Naive thymus-derived CD8-positive, alpha-beta T cell (primary cell): ENCODE measurements at regions not wholly inside any gene's neighbourhood (a gene's known extent, or its start where the extent isn't known, plus 50 kb on each side); places are given as distances from the start of the nearest gene placed in this dataset.
A peak's percentile ranks its signal among the peaks of the same experiment; 100 is the strongest.
"Not testable (repeated sequence)": the region's sequence is repeated elsewhere in the genome, so short reads cannot be mapped to it uniquely, and the experiment has no call there.

Experiments used
- ATAC-seq, 2 donors: fragments of 150-1000 bp; cut with Tn5 transposase in 1 of 2; sonication (Bioruptor Pico), chemical (Tn5 transposase) in 1 of 2; 1 replicate in 1 of 2; 2 replicates in 1 of 2; pipeline ENCODE4 v1.10.0; 2021; ENCODE audit warnings: mild to moderate bottlenecking in 2 of 2, moderate library complexity in 2 of 2
- POLR2A ChIA-PET: fragments of 350-600 bp; sonication (Branson Sonifier 250); formaldehyde crosslinking; loops from one replicate; lab custom pipeline; 2021; ENCODE audit warnings: antibody characterized with exemption; lab: Charles Lee
- DNase-seq, 10 donors: peaks; one replicate each; pipeline versions ENCODE4 v3.0.0 to v3.0.0-alpha.2; 2020 to 2022
- H3K27ac Mint-ChIP-seq, 10 donors: one replicate each; pipeline ENCODE4 v1.8.0; 2020 to 2022; ENCODE audit warnings: mild to moderate bottlenecking in 10 of 10, mixed read lengths in 10 of 10, moderate library complexity in 4 of 10, inconsistent platforms in 1 of 10
- H3K27me3 Mint-ChIP-seq, 5 donors: one replicate each; pipeline ENCODE4 v1.8.0; 2021 to 2022; ENCODE audit warnings: mixed read lengths in 5 of 5
- H3K36me3 Mint-ChIP-seq, 3 donors: one replicate each; pipeline ENCODE4 v1.8.0; 2020 to 2022; ENCODE audit warnings: mixed read lengths in 3 of 3, mild to moderate bottlenecking in 2 of 3, inconsistent platforms in 1 of 3
- H3K4me1 Mint-ChIP-seq, 4 donors: one replicate each; pipeline ENCODE4 v1.8.0; 2021 to 2022; ENCODE audit warnings: mixed read lengths in 4 of 4
- H3K4me3 Mint-ChIP-seq, 10 donors: one replicate each; pipeline ENCODE4 v1.8.0; 2020 to 2022; ENCODE audit warnings: mild to moderate bottlenecking in 10 of 10, mixed read lengths in 10 of 10, moderate library complexity in 6 of 10, inconsistent platforms in 1 of 10
- H3K9me3 Mint-ChIP-seq, 9 donors: one replicate each; pipeline ENCODE4 v1.8.0; 2020 to 2022; ENCODE audit warnings: mixed read lengths in 9 of 9, mild to moderate bottlenecking in 3 of 9, inconsistent platforms in 1 of 9, moderate library complexity in 1 of 9

DNA sequence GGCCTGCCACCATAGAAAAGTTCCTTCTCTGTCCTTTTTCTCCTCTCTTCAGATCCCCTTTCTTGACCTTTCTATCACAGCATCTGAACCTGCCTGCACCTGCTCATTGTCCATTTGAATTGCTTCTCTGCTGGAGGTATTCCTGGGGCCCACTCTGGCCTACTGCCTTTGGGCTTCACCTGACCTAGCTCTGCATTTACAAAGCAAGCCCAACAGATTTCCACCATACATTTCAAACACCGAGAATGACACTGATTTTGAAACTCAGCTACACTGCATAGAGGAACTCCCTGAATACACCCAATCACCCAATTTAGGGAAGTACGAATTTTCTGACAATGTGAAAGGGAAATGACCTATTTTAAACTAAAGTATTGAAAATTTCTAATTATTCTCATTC lies 284.5 kb upstream of the USP25 start:
- Mint-ChIP-seq H3K9me3 (peaks cover 1 to 19% (median 13%) of the 10 kb centered on the region in 9 donors), H3K27me3 (no peaks in the 10 kb centered on the region), H3K27ac (no peak overlapping the region), H3K4me3 (no peak overlapping the region), H3K36me3 (peaks cover 0 to 9% (median 0%) of the 10 kb centered on the region in 3 donors), H3K4me1 (peaks cover 2 to 21% (median 5%) of the 10 kb centered on the region in 4 donors)
- DNase-seq (no peak), ATAC-seq (no peak)
- POLR2A ChIA-PET, result no interaction called here

GRCh38 chr21:15446223-15446622 lies 283.6 kb upstream of the USP25 start:
- ATAC-seq, result no peak
- peaks cover 0 to 9% (median 0%) of the 10 kb centered on the region in 3 donors for H3K36me3 Mint-ChIP-seq

DNA sequence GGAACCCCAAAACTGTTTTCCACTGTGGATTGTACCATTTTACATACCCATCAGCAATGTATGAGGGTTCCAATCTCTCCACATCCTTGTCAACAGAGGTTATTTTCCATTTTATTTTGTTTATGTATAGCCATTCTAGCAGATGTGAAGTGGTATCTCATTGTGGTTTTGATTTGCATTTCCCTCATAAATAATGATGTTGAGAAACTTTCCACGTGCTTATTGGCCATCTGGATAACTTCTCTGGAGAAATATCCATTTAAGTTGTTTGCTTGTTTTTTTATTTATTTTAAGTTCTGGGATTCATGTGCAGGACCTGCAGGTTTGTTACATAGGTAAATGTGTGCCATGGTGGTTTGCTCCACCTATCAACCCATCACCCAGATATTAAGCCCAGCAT lies 280.2 kb upstream of the USP25 start:
- Mint-ChIP-seq H3K4me1 (peaks cover 0 to 9% (median 0%) of the 10 kb centered on the region in 4 donors), H3K4me3 (no peak overlapping the region), H3K27me3 (no peaks in the 10 kb centered on the region), H3K27ac (no peak overlapping the region), H3K36me3 (peaks cover 0 to 9% (median 0%) of the 10 kb centered on the region in 3 donors), H3K9me3 (peaks cover 1 to 19% (median 15%) of the 10 kb centered on the region in 9 donors)
- POLR2A ChIA-PET, result no interaction called here
- ATAC-seq (no peak), DNase-seq (no peak)

More at GRCh38 chr21:15446223-15446622, 283.6 kb upstream of the USP25 start:
- no peak for DNase-seq
- H3K9me3 Mint-ChIP-seq, result peaks cover 1 to 19% (median 15%) of the 10 kb centered on the region in 9 donors
- peaks cover 0 to 17% (median under 1%) of the 10 kb centered on the region in 4 donors for H3K4me1 Mint-ChIP-seq
- H3K27ac Mint-ChIP-seq, result no peak overlapping the region
- no peaks in the 10 kb centered on the region for H3K27me3 Mint-ChIP-seq
- POLR2A ChIA-PET, result no interaction called here
- H3K4me3 Mint-ChIP-seq, result no peak overlapping the region

DNA sequence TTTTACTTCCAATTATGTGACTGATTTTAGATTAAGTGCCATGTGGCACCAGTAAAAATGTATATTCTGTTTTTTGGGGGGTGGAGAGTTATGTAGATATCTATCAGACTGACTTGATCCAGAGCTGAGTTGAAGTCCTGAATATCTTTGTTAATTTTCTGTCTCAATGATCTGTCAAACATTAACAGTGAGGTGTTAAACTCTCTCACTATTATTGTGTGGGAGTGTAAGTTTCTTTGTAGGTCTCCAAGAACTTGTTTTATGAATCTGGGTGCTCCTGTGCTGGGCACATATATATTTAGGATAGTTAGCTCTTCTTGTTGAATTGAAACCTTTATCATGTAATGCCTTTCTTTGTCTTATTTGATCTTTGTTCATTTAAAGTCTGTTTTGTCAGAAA lies 276.5 kb upstream of the USP25 start:
- peaks cover 0 to 8% (median 0%) of the 10 kb centered on the region in 3 donors for H3K36me3 Mint-ChIP-seq

DNA sequence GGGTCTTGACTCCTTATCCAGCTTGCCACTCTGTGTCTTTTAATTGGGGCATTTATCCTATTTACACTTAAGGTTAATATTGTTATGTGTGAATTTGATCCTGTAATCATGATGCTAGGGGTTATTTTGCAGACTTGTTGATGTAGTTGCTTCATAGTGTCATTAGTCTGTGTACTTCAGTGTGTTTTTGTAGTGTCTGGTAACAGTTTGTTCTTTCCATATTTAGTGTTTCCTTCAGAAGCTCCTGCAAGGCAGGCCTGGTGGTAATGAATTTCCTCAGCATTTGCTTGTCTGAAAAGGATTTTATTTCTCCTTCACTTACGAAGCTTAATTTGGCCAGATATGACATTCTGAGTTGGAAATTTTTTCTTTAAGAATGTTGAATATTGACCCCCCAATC lies 276.0 kb upstream of the USP25 start:
- not testable (repeated sequence) for DNase-seq, H3K36me3 Mint-ChIP-seq

More for the DNA sequence above, 276.5 kb upstream of the USP25 start:
- Mint-ChIP-seq H3K9me3 (peaks cover 1 to 14% (median 10%) of the 10 kb centered on the region in 9 donors), H3K27me3 (no peaks in the 10 kb centered on the region), H3K4me1 (no peaks in the 10 kb centered on the region), H3K27ac (no peak overlapping the region), H3K4me3 (no peak overlapping the region)
- DNase-seq (no peak), ATAC-seq (no peak)
- POLR2A ChIA-PET, result no interaction called here

GRCh38 chr21:15454931-15455330 lies 274.9 kb upstream of the USP25 start:
- POLR2A ChIA-PET, ATAC-seq, H3K4me3 Mint-ChIP-seq, H3K9me3 Mint-ChIP-seq, H3K27me3 Mint-ChIP-seq, H3K4me1 Mint-ChIP-seq, H3K36me3 Mint-ChIP-seq, H3K27ac Mint-ChIP-seq, DNase-seq: not testable (repeated sequence)

More for the DNA sequence above, 276.0 kb upstream of the USP25 start:
- H3K4me3 Mint-ChIP-seq, POLR2A ChIA-PET, H3K27ac Mint-ChIP-seq, H3K4me1 Mint-ChIP-seq, H3K27me3 Mint-ChIP-seq, ATAC-seq, H3K9me3 Mint-ChIP-seq: not testable (repeated sequence)

DNA sequence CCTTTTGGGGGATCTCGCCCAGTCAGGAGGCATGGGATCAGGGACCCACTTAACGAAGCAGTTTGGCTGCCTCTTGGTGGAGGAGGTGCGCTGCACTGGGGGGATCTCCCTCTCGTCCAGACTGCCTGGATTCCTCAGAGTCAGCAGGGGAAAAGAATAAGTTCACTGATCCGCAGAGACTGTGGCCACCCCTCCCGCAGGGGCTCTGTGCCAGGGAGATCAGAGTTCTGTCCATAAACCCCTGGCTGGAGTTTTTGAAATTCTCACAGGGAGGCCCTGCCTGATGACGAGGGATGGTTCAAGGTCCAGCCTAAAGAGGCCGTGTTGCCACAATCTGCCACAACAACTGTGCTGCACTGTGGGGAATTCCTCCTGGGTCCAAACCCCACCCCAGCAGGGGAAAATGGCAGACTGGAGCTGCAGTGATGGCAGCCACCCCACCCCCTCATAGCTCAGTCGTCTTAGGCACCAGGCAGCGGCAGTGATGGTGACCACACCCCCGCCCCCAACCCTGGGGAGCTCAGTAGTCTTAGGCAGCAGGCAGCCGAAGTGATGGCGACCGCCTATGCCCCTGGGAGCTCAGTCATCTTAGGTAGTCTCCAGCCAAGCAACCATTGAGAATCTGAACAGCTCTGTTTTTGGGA lies 273.8 kb upstream of the USP25 start:
- POLR2A ChIA-PET, result no interaction called here
- Mint-ChIP-seq H3K36me3 (no peaks in the 10 kb centered on the region), H3K27ac (no peak overlapping the region), H3K4me1 (no peaks in the 10 kb centered on the region), H3K27me3 (peaks cover 0 to 2% (median 0%) of the 10 kb centered on the region in 5 donors), H3K4me3 (no peak overlapping the region), H3K9me3 (no peaks in the 10 kb centered on the region)
- ATAC-seq (no peak), DNase-seq (no peak)

GRCh38 chr21:15457965-15458364 lies 271.8 kb upstream of the USP25 start:
- Mint-ChIP-seq H3K9me3 (no peaks in the 10 kb centered on the region), H3K4me1 (no peaks in the 10 kb centered on the region), H3K36me3 (no peaks in the 10 kb centered on the region), H3K4me3 (no peak overlapping the region), H3K27me3 (peaks cover 0 to 6% (median 0%) of the 10 kb centered on the region in 5 donors), H3K27ac (no peak overlapping the region)
- ATAC-seq (no peak), DNase-seq (no peak)
- POLR2A ChIA-PET, result no interaction called here

DNA sequence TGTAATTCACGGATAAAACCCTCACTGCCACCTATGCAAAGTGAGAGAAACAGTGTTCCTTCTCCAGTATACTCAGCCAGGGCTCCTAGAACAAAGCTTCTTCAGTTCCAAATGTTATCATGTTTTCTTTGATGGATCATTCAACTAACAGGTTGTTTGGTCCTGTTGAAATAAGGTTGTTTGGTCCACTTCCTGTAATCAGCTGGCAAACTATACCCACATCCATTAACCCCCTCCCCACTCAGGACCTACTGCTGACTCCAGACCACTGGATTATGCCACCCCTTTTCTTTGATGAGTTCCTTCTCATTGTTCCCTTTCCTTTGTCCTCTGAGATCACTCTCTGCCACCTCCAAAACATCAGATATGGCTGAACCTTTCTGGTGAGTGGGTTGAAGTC lies 267.7 kb upstream of the USP25 start:
- POLR2A ChIA-PET, result no interaction called here
- Mint-ChIP-seq H3K27ac (no peak overlapping the region), H3K27me3 (peaks cover 0 to 6% (median 0%) of the 10 kb centered on the region in 5 donors)

DNA sequence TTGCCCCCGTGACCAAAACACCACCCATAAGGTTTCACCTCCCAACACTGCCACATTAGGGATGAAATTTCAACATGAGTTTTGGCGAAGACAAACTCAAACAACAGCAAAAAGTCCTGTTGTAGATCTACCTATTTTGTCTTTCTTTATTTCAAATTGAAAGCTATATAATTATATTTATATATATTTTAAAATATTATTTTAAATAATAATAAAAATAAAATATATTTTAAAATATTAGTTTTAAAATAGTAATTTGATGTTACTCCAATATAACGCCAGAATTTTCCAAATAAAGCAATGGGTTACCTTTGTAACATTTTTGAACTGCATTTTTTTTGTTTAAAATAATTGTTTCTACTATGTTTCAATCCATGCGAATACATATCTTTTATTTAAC lies 263.5 kb upstream of the USP25 start:
- Mint-ChIP-seq H3K27ac (no peak overlapping the region), H3K36me3 (peaks cover 0 to 2% (median 0%) of the 10 kb centered on the region in 3 donors), H3K4me1 (no peaks in the 10 kb centered on the region), H3K4me3 (no peak overlapping the region), H3K27me3 (peaks cover 0 to 6% (median 0%) of the 10 kb centered on the region in 5 donors), H3K9me3 (peaks cover 0 to 4% (median 0%) of the 10 kb centered on the region in 9 donors)
- DNase-seq (no peak), ATAC-seq (no peak)
- POLR2A ChIA-PET, result no interaction called here

More for the DNA sequence above, 267.7 kb upstream of the USP25 start:
- Mint-ChIP-seq H3K4me1 (no peaks in the 10 kb centered on the region), H3K4me3 (no peak overlapping the region), H3K36me3 (peaks cover 0 to 2% (median 0%) of the 10 kb centered on the region in 3 donors), H3K9me3 (peaks cover 0 to 4% (median 0%) of the 10 kb centered on the region in 9 donors)
- DNase-seq (no peak), ATAC-seq (no peak)

GRCh38 chr21:15468368-15468767 lies 261.4 kb upstream of the USP25 start:
- peaks cover 0 to 2% (median 0%) of the 10 kb centered on the region in 3 donors for H3K36me3 Mint-ChIP-seq
- ATAC-seq, result no peak
- H3K27ac Mint-ChIP-seq, result no peak overlapping the region
- H3K27me3 Mint-ChIP-seq, result peaks cover 0 to 3% (median 0%) of the 10 kb centered on the region in 5 donors
- POLR2A ChIA-PET, result no interaction called here
- no peak overlapping the region for H3K4me3 Mint-ChIP-seq
- no peak for DNase-seq
- no peaks in the 10 kb centered on the region for H3K4me1 Mint-ChIP-seq
- H3K9me3 Mint-ChIP-seq, result peaks cover 0 to 4% (median 0%) of the 10 kb centered on the region in 9 donors

GRCh38 chr21:15472108-15473040 lies 257.4 kb upstream of the USP25 start:
- ATAC-seq (no peak), DNase-seq (no peak)
- Mint-ChIP-seq H3K36me3 (peaks cover 0 to 5% (median 3%) of the 10 kb centered on the region in 3 donors), H3K9me3 (peaks cover 0 to 8% (median 3%) of the 10 kb centered on the region in 9 donors), H3K27ac (no peak overlapping the region), H3K4me1 (no peaks in the 10 kb centered on the region), H3K27me3 (peaks cover 0 to 3% (median 0%) of the 10 kb centered on the region in 5 donors), H3K4me3 (no peak overlapping the region)
- POLR2A ChIA-PET, result no interaction called here

GRCh38 chr21:15477773-15478172 lies 252.0 kb upstream of the USP25 start:
- Mint-ChIP-seq H3K36me3 (peaks cover 0 to 12% (median 7%) of the 10 kb centered on the region in 3 donors), H3K9me3 (peaks cover 0 to 15% (median 4%) of the 10 kb centered on the region in 9 donors), H3K4me1 (peaks cover 8 to 14% (median 12%) of the 10 kb centered on the region in 4 donors), H3K27ac (peak overlapping the region in 2 of 10 donors; percentile 5 to 60)
- DNase-seq, H3K4me3 Mint-ChIP-seq, POLR2A ChIA-PET, ATAC-seq, H3K27me3 Mint-ChIP-seq: not testable (repeated sequence)
